ENCODE measurements at regions not wholly inside any gene's neighbourhood (a gene's known extent, or its start where the extent isn't known, plus 50 kb on each side); places are given as distances from the start of the nearest gene placed in this dataset.

DNA sequence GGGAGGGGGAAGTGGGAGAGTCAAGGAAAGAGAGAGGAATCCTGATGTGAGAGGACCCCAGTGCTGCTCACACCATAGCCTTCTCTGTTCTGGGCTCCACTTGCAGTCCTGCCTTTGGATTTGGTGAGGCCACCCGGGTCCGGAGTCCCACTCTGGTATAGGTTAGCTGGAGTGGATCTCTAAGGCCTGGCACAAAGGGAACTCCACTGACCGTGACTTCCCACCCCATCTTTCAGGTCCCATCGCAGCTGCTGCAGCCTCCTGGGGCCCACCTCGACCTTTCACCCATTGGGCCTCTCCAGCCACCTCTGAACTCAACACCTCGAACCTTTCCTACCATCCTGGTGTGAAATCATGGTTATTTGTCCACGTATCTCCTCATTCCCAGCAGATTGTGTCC lies 324.4 kb downstream of the MATN1 start:
- Histone ChIP-seq H3K27me3 (peaks cover 0 to 6% (median 0%) of the 10 kb centered on the region in 7 donors), H3K4me1 (peaks cover 0 to 4% (median 0%) of the 10 kb centered on the region in 9 donors), H3K27ac (no peak overlapping the region), H3K4me3 (no peak overlapping the region), H3K9me3 (no peaks in the 10 kb centered on the region), H3K36me3 (no peaks in the 10 kb centered on the region)
- 78 to 80% methylated on average over 7 of the region's 7 CpGs for WGBS, 2 donors
- no peak for ATAC-seq
- TF ChIP-seq, protein P1, sequence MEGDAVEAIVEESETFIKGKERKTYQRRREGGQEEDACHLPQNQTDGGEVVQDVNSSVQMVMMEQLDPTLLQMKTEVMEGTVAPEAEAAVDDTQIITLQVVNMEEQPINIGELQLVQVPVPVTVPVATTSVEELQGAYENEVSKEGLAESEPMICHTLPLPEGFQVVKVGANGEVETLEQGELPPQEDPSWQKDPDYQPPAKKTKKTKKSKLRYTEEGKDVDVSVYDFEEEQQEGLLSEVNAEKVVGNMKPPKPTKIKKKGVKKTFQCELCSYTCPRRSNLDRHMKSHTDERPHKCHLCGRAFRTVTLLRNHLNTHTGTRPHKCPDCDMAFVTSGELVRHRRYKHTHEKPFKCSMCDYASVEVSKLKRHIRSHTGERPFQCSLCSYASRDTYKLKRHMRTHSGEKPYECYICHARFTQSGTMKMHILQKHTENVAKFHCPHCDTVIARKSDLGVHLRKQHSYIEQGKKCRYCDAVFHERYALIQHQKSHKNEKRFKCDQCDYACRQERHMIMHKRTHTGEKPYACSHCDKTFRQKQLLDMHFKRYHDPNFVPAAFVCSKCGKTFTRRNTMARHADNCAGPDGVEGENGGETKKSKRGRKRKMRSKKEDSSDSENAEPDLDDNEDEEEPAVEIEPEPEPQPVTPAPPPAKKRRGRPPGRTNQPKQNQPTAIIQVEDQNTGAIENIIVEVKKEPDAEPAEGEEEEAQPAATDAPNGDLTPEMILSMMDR (IDR thresholded peaks at IDR 0.05), result no peak
- no peak for DNase-seq
- intact Hi-C loops (cut with DNase I), result loop anchor here in 1 of 10 donors (10.0 kb wide), 1 partner anchor 306 kb away; no protein-coding TSS in a partner anchor

DNA sequence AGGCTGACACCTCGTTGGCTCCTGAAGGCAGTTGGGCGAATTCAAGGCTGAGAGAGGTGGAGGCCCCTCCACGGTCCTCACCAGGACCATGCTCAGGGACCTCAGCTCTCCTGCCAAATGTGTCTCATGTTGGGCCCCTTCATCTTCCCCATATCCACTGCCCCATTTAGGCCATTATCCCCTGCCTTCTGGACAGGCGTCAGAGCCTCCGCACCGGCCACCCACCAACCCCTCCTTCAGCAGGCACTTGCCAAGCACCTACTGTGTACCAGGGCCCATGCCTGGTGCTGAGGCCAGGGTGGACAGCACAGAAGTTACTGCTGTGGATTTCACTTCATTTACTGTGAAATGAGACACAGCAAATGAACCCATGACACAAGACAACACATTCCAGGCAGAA lies 325.8 kb downstream of the MATN1 start:
- Histone ChIP-seq H3K4me1 (no peaks in the 10 kb centered on the region), H3K9me3 (peaks cover 0 to 1% (median 0%) of the 10 kb centered on the region in 11 donors), H3K27me3 (peaks cover 0 to 12% (median 5%) of the 10 kb centered on the region in 7 donors), H3K4me3 (no peak overlapping the region), H3K36me3 (no peaks in the 10 kb centered on the region), H3K27ac (no peak overlapping the region)
- no peak for DNase-seq
- TF ChIP-seq, protein P1 (IDR thresholded peaks at IDR 0.05), result no peak
- no peak for ATAC-seq
- intact Hi-C loops (cut with DNase I), result loop anchor here in 1 of 10 donors (10.0 kb wide), 1 partner anchor 307 kb away; no protein-coding TSS in a partner anchor
- 88 to 92% methylated on average over 6 of the region's 6 CpGs for WGBS, 2 donors

DNA sequence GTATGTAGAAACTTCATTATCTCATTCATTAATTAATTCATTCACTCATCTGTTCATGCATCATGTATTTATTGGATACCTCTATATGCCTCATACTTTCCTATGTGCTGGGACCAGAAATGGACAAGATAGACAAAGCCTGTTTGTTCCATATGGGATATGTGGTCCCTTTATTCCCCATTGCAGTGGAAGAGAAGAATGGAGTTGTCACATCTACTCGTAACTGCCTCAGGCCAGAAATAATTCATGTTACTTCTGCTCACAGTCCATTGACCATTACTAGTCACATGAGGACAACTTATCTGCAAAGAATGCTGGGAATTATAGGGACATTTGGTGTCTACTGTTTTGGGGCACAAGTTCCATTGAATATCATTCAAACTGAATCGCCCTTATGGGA lies 327.8 kb downstream of the MATN1 start:
- H3K27ac ChIP-seq, result no peak overlapping the region
- peaks cover 0 to 4% (median 0%) of the 10 kb centered on the region in 11 donors for H3K9me3 ChIP-seq
- peaks cover 0 to 17% (median 4%) of the 10 kb centered on the region in 7 donors for H3K27me3 ChIP-seq
- no peaks in the 10 kb centered on the region for H3K36me3 ChIP-seq
- no peaks in the 10 kb centered on the region for H3K4me1 ChIP-seq
- ATAC-seq, result no peak
- WGBS, 2 donors, result 89 to 94% methylated on average over 2 of the region's 2 CpGs
- intact Hi-C loops (cut with DNase I), result loop anchor here in 1 of 10 donors (10.0 kb wide), 1 partner anchor 309 kb away; no protein-coding TSS in a partner anchor
- no peak overlapping the region for H3K4me3 ChIP-seq
- TF ChIP-seq, protein P1 (IDR thresholded peaks at IDR 0.05), result no peak
- DNase-seq, result no peak

DNA sequence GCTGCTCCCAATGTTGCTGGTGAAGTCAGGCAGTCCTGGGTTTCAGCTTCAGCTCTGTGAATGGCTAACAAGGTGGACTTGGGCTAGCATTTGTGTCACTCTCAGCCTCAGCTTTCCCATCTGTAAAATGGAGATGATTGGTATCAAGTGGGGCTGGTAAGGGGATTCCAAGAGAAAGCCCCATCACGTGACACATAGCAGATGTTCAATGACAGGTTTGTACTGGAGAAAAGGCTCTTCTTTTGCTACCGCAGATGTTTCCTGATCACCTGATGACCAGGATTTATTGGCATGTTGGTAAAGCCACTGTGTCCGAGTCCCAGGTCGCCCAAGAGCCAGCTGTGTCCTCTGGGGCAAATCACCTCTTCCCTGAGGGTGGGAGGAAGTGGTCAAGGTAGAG lies 335.0 kb downstream of the MATN1 start:
- Histone ChIP-seq H3K4me3 (no peak overlapping the region), H3K4me1 (no peaks in the 10 kb centered on the region), H3K36me3 (no peaks in the 10 kb centered on the region), H3K27me3 (peaks cover 0 to 57% (median 31%) of the 10 kb centered on the region in 7 donors), H3K27ac (no peak overlapping the region), H3K9me3 (peaks cover 0 to 4% (median 0%) of the 10 kb centered on the region in 11 donors)
- ATAC-seq (no peak), DNase-seq (no peak)
- TF ChIP-seq, protein P1 (IDR thresholded peaks at IDR 0.05), result no peak
- 77 to 81% methylated on average over 4 of the region's 4 CpGs for WGBS, 2 donors
- intact Hi-C loops (cut with DNase I), result loop anchor here in 3 of 10 donors (10.0 kb wide), 3 partner anchors 274 to 1154 kb away; partner anchors contain the start of genes MECR (in 2 of the 3) and PTPRU (in 2 of the 3)

Measured in heart right ventricle (tissue), 16 donors.